SK-N-SH treated with all-trans-retinoic acid at 6 μM for 48 hours (cell line): ENCODE measurements at regions not wholly inside any gene's neighbourhood (a gene's known extent, or its start where the extent isn't known, plus 50 kb on each side); places are given as distances from the start of the nearest gene placed in this dataset.

Source experiments
- BACH2 ChIP-seq: fragments of 250-450 bp; sonication (Bioruptor Pico); IDR thresholded peaks from 2 replicates; pipeline ENCODE4 v1.9.0; 2021; ENCODE audit warnings: mild to moderate bottlenecking, borderline replicate concordance
- CSDC2 ChIP-seq: fragments of 250-450 bp; sonication (Bioruptor Pico); IDR thresholded peaks from 2 replicates; pipeline ENCODE4 v1.5.0; 2020; ENCODE audit warnings: mild to moderate bottlenecking, moderate library complexity
- RARB ChIP-seq: fragments of 250-450 bp; sonication (Bioruptor Pico); IDR thresholded peaks from 2 replicates; pipeline ENCODE4 v1.8.0; 2021; ENCODE audit warnings: mild to moderate bottlenecking, moderate library complexity
- TCF4 ChIP-seq: fragments of 250-450 bp; sonication (Bioruptor Pico); IDR thresholded peaks from 2 replicates; pipeline ENCODE4 v1.8.0; 2021; ENCODE audit warnings: mild to moderate bottlenecking, moderate library complexity, borderline replicate concordance
- ZFP3 ChIP-seq: fragments of 250-450 bp; sonication (Bioruptor Pico); IDR thresholded peaks from 2 replicates; pipeline ENCODE4 v1.5.0; 2020; ENCODE audit warnings: mild to moderate bottlenecking, moderate library complexity

- no peak for TF ChIP-seq RARB (CRISPR knock-in tag)
- TF ChIP-seq CSDC2, result no peak
- no peak for TF ChIP-seq BACH2 (CRISPR knock-in tag)
- TF ChIP-seq ZFP3 (CRISPR knock-in tag), result no peak
- no peak for TF ChIP-seq TCF4 (CRISPR knock-in tag)
These were observed 1995.1 kb downstream of the MRPL39 start for GRCh38 chr21:23612210-23612609.
